Prostate gland (tissue), 2 donors: ENCODE measurements at regions not wholly inside any gene's neighbourhood (a gene's known extent, or its start where the extent isn't known, plus 50 kb on each side); places are given as distances from the start of the nearest gene placed in this dataset.

Source experiments
- CTCF ChIP-seq, 4 experiments: fragments of 200-600 bp in 2 of 4; fragments of 450-650 bp in 2 of 4; sonication (generic) in 2 of 4; IDR thresholded peaks; 1 replicate in 3 of 4; 2 replicates in 1 of 4; pipeline ENCODE4 v1.5.1; 2016 to 2019; ENCODE audit warnings: antibody characterized with exemption in 4 of 4, mild to moderate bottlenecking in 2 of 4, moderate library complexity in 2 of 4
- POLR2AphosphoS5 ChIP-seq: sonication (generic); formaldehyde crosslinking; IDR thresholded peaks from one replicate; pipeline ENCODE4 v1.6.1; 2017; ENCODE audit warnings: antibody characterized with exemption

- no peak for TF ChIP-seq POLR2AphosphoS5
- TF ChIP-seq CTCF (IDR thresholded peaks at IDR 0.05): no peak
Measured at GRCh38 chr20:60204601-60205000, 246.4 kb downstream of the CDH26 start.
